ENCODE measurements at regions not wholly inside any gene's neighbourhood (a gene's known extent, or its start where the extent isn't known, plus 50 kb on each side); places are given as distances from the start of the nearest gene placed in this dataset.

DNA sequence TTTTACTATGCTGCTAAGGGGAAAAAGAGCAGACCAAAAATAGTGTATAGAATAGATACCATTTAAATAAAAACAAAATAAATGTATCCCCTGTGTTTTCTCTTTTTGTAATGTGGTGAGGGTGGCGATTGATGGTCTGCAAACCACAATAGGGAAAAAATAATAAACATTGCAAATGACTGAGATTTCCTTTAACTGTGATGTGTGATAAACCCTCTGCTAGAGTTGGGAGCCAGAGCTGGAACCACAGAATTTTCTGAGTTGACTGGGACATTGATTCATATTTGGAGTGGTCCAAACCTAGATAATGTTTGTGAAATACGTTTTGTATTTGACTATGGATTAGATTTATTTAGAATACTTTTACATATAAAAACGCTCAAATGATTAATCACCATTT is 70.6 kb upstream of the PTGFR start:
- Histone ChIP-seq H3K9me3 (replicated peaks; ENCODE audit: control insufficient read depth, insufficient read depth, low read depth, low read length) (0 out of 2 replicates have a peak, but pooled peaks cover 2% of the 10 kb centered on the region), H3K4me1 (replicated peaks in 1 of 2; ENCODE audit: control insufficient read depth in 2 of 2, insufficient read depth in 2 of 2, low read length in 2 of 2) (no peaks in the 10 kb centered on the region), H3K79me2 (ENCODE audit: control insufficient read depth, insufficient read depth, low read length) (no peaks in the 10 kb centered on the region), H3K9ac (ENCODE audit: insufficient read depth in 1 of 2, low read depth in 2 of 2, low read length in 2 of 2) (no peak overlapping the region), H3K4me2 (ENCODE audit: insufficient read depth, low read length) (no peak overlapping the region), H4K20me1 (replicated peaks; ENCODE audit: control insufficient read depth, insufficient read depth, low read length) (no peaks in the 10 kb centered on the region), H3K9me1 (ENCODE audit: control insufficient read depth, insufficient read depth, low read length) (no peaks in the 10 kb centered on the region), H2AFZ (ENCODE audit: low read depth, low read length) (no peak overlapping the region), H3K4me3 (no peak overlapping the region), H3K27me3 (ENCODE audit: control insufficient read depth in 2 of 2, insufficient read depth in 2 of 2, low read length in 2 of 2) (no peaks in the 10 kb centered on the region), H3K27ac (ENCODE audit: extremely low read depth, low read depth, low read length) (no peak overlapping the region), H3K36me3 (ENCODE audit: control insufficient read depth, insufficient read depth, low read length) (no peaks in the 10 kb centered on the region)
- DNase-seq (ENCODE audit: extremely low read depth in 1 of 4, low spot score in 3 of 4) (no peak), FAIRE-seq (no peak), ATAC-seq (no peak)
- TF ChIP-seq ZNF589 (CRISPR knock-in tag; IDR thresholded peaks at IDR 0.05; ENCODE audit: low read depth) (no peak), POLR2H (tag; IDR thresholded peaks at IDR 0.05; ENCODE audit: low read depth) (no peak), ZNF436 (CRISPR knock-in tag; IDR thresholded peaks at IDR 0.05) (no peak)
- intact Hi-C loops (cut with micrococcal nuclease) = no loop called here
- no TSS peak for BruUV-seq (replicated peaks)
- CTCF ChIA-PET (ENCODE audit: low intra/inter-chr PET ratio) = no interaction called here
- POLR2A ChIA-PET = no interaction called here
- in situ Hi-C loops (cut with MboI) = no loop called here
- 2% methylated on average over 3 of the region's 3 CpGs for WGBS (ENCODE audit: insufficient coverage, low coverage, missing lambda C conversion rate)

DNA sequence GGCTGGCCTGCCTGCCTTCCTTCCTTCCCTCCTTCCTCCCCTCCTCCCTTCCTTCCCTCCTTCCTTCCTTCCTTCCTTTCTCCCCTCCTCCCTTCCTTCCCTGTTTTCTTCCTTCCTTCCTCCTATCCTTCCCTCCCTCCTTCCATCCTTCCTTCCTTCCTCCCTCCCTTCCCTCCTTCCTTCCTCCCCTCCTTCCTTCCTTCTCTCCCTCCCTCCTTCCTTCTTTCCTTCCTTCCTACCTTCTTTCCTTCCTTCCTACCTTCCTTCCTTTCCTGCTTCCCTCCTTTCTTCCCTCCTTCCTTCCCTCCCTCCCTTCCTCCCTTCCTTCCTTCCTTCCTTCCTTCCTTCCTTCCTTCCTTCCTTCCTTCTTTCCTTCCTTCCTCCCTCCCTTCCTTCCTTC is 70.1 kb upstream of the PTGFR start:
- no TSS peak for BruUV-seq (replicated peaks)
- POLR2A ChIA-PET = no interaction called here
- ATAC-seq = no peak
- Histone ChIP-seq H3K9me3 (replicated peaks; ENCODE audit: control insufficient read depth, insufficient read depth, low read depth, low read length) (0 out of 2 replicates have a peak, but pooled peaks cover 2% of the 10 kb centered on the region), H3K27me3 (ENCODE audit: control insufficient read depth in 2 of 2, insufficient read depth in 2 of 2, low read length in 2 of 2) (no peaks in the 10 kb centered on the region), H4K20me1 (replicated peaks; ENCODE audit: control insufficient read depth, insufficient read depth, low read length) (no peaks in the 10 kb centered on the region), H3K9me1 (ENCODE audit: control insufficient read depth, insufficient read depth, low read length) (no peaks in the 10 kb centered on the region), H3K4me3 (no peak overlapping the region), H3K79me2 (ENCODE audit: control insufficient read depth, insufficient read depth, low read length) (no peaks in the 10 kb centered on the region), H3K27ac (ENCODE audit: extremely low read depth, low read depth, low read length) (no peak overlapping the region), H3K4me2 (ENCODE audit: insufficient read depth, low read length) (no peak overlapping the region), H3K4me1 (replicated peaks in 1 of 2; ENCODE audit: control insufficient read depth in 2 of 2, insufficient read depth in 2 of 2, low read length in 2 of 2) (no peaks in the 10 kb centered on the region), H3K36me3 (ENCODE audit: control insufficient read depth, insufficient read depth, low read length) (no peaks in the 10 kb centered on the region), H3K9ac (ENCODE audit: insufficient read depth in 1 of 2, low read depth in 2 of 2, low read length in 2 of 2) (no peak overlapping the region), H2AFZ (ENCODE audit: low read depth, low read length) (no peak overlapping the region)
- intact Hi-C loops (cut with micrococcal nuclease) (no loop called here), in situ Hi-C loops (cut with MboI) (no loop called here)
- no peak for DNase-seq (ENCODE audit: extremely low read depth in 1 of 4, low spot score in 3 of 4)
- FAIRE-seq = no peak
- CTCF ChIA-PET (ENCODE audit: low intra/inter-chr PET ratio) = no interaction called here
- TF ChIP-seq DNMT1 (IDR thresholded peaks at IDR 0.05) (no peak), POLR3A (IDR thresholded peaks at IDR 0.05; ENCODE audit: borderline replicate concordance, extremely low read depth, insufficient read depth, insufficient read length) (no peak), CBX1 (IDR thresholded peaks at IDR 0.05; ENCODE audit: low read depth) (no peak), ZNF124 (CRISPR knock-in tag; IDR thresholded peaks at IDR 0.05) (no peak)
- TF ChIP-seq, protein P1, sequence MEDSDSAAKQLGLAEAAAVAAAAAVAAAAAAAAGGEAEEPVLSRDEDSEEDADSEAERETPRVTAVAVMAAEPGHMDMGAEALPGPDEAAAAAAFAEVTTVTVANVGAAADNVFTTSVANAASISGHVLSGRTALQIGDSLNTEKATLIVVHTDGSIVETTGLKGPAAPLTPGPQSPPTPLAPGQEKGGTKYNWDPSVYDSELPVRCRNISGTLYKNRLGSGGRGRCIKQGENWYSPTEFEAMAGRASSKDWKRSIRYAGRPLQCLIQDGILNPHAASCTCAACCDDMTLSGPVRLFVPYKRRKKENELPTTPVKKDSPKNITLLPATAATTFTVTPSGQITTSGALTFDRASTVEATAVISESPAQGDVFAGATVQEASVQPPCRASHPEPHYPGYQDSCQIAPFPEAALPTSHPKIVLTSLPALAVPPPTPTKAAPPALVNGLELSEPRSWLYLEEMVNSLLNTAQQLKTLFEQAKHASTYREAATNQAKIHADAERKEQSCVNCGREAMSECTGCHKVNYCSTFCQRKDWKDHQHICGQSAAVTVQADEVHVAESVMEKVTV (CRISPR knock-in tag; IDR thresholded peaks at IDR 0.05) = no peak
- TF ChIP-seq, protein P2, sequence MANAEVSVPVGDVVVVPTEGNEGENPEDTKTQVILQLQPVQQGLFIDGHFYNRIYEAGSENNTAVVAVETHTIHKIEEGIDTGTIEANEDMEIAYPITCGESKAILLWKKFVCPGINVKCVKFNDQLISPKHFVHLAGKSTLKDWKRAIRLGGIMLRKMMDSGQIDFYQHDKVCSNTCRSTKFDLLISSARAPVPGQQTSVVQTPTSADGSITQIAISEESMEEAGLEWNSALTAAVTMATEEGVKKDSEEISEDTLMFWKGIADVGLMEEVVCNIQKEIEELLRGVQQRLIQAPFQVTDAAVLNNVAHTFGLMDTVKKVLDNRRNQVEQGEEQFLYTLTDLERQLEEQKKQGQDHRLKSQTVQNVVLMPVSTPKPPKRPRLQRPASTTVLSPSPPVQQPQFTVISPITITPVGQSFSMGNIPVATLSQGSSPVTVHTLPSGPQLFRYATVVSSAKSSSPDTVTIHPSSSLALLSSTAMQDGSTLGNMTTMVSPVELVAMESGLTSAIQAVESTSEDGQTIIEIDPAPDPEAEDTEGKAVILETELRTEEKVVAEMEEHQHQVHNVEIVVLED (CRISPR knock-in tag; IDR thresholded peaks at IDR 0.05) = no peak
- TF ChIP-seq, protein P3, sequence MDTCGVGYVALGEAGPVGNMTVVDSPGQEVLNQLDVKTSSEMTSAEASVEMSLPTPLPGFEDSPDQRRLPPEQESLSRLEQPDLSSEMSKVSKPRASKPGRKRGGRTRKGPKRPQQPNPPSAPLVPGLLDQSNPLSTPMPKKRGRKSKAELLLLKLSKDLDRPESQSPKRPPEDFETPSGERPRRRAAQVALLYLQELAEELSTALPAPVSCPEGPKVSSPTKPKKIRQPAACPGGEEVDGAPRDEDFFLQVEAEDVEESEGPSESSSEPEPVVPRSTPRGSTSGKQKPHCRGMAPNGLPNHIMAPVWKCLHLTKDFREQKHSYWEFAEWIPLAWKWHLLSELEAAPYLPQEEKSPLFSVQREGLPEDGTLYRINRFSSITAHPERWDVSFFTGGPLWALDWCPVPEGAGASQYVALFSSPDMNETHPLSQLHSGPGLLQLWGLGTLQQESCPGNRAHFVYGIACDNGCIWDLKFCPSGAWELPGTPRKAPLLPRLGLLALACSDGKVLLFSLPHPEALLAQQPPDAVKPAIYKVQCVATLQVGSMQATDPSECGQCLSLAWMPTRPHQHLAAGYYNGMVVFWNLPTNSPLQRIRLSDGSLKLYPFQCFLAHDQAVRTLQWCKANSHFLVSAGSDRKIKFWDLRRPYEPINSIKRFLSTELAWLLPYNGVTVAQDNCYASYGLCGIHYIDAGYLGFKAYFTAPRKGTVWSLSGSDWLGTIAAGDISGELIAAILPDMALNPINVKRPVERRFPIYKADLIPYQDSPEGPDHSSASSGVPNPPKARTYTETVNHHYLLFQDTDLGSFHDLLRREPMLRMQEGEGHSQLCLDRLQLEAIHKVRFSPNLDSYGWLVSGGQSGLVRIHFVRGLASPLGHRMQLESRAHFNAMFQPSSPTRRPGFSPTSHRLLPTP (IDR thresholded peaks at IDR 0.05; ENCODE audit: borderline replicate concordance, extremely low read depth, insufficient read length) = no peak

All from K562 (cell line).